Activated CD4-positive, alpha-beta T cell treated with anti-CD3 and anti-CD28 coated beads, Interleukin-2, amount 50 U/mL, for 4 hours (primary cell): ENCODE measurements at regions not wholly inside any gene's neighbourhood (a gene's known extent, or its start where the extent isn't known, plus 50 kb on each side); places are given as distances from the start of the nearest gene placed in this dataset.

Experiments
- DNase-seq, 2 experiments: peaks; one replicate each; pipeline ENCODE4 v3.0.0-alpha.2; 2020

DNA sequence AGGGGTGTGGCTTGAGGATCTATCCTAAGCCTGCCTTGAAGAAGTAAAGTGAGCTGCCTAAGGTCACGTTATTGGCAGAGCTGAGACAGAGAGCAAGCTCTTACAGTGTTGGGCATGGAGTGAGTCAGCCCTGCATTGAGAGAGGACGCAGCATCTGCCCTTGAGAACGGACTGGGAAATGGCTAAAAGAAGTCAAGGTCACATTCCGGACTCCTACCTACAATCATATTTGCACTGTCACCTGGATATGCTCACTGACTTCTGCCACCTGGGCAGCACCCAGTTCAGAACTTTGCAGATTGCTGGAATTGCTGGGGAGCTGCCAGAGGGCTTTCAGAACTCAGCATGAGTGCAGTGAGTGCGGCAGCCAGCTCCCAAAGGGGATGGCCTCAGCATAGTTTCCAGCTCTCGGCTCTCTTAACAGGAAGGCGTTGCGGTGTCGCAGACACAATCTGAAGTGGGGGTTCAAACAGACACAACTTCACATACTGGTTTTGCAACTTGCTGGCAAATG, 199.3 kb upstream of the SGK1 start:
- no peak for DNase-seq

DNA sequence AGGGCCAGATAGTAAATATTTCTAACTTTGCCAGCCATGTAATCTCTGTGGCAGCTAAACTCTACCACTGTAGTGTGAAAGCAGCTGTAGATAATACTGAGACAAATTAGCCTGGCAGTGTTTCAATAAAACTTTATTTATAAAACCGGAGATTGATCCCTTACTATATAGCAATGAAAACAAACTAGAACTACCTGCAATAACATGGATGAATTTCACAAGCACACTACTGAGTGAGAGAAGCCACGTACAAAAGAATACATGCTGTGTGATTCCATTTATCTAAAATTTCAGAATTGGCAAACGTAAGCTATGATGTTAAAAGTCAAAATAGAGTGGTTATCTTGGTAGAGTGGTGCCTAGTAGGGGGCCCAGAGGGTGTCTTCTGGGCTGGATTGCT, 198.7 kb upstream of the SGK1 start:
- no peak for DNase-seq

DNA sequence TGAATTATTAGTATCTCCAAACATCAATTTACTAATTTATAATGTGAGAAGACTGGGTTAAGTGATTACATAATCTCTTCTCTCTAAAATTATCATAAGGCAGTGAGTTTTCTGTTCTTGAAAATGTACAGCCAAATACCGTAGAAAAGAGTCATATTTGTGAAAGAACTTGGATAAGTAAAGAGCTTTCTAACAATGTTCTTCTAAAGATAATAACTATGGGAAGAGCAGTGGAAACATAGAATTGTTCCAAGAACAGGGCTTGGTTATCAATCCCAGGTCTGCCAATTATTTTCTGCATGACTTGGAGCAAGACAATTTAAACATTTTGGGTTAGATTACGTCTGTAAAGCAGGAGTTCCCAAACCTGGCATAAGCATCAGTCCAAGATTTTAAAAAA, 198.1 kb upstream of the SGK1 start:
- DNase-seq = no peak

DNA sequence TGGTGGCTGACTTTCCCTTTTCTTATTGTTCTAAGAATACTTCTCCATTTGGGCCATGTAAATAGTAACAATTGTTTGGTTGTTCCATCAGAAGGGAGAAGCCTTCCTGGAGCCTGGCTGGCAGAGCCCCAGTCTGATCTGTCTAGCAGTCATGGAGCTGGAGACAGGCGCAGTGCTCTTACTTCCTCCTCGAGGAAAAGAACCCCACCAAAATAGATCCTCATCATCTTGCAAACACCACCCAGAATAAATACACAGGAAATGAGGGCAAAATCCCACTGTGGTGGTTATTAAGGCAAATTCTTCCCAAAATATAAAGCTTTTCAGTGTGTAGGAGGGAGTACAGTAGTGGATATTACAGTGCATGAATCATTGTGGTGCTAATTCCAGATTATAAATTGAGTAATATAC, 195.1 kb upstream of the SGK1 start:
- DNase-seq = no peak

DNA sequence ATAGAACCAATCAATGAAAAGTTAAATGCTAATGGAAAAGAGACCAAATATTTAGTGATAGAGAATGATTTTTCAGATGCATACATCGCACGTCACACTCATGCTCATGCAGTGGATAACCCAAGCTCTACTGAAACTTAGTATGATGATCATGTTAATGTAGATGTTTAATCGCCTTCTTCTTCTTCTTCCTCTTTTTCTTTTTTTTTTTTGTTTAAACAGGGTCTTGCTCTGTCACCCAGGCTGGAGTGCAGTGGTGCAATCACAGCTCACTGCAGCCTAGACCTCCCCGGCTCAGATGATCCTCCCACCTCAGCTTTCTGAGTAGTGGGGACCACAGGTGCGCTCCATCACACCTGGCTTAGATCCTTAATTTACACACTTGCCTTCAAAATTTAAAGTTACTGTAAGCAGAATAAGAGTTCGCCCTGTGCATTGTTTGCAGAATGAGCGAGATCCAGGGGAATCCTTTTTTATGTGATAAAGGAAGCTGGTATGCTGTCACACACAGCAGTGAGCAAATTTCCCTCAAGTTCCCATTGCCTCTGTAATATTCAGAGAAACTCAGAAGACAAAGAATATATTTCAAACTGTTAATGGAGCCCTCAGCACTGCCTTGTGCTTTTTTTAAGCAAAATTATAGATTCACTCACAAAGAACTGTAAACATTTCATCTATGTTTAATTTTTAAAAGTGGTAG, 194.2 kb upstream of the SGK1 start:
- no peak for DNase-seq

DNA sequence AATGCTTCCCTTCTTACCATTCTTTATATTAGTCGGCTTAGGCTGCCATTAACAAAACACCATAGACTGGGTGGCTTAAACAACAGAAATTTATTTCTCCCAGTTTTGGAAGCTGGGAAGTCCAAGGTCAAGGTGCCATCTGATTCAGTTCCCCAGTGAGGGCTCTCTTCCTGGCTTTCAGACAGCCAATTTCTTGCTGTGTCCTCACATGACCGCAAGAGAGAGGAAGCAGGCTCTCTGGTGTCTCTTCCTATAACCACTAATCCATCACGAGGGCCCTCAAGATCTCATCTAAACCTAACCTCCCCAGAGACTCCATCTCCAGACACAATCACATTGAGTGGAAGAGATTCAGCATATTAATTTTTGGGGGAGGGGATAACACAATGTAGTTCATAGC, 193.0 kb upstream of the SGK1 start:
- no peak for DNase-seq

DNA sequence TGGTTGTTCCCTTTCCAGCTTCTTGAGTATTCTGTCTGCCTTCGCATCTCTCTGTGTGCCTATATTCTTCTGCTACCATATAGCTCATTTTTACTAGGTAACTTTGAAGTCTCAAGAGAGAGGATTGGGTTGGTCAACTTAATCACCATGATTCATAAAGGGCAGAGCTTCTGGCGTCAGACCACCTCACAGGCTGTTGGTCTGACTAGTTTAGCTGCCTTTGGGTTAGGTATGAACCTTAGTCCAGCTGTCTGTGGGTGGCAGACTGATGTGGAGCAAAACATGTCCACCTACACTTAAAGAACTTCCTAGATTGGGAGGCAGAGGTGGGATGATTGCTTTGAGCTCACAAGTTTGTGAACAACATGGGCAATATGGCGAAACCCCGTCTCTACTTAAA, 192.2 kb upstream of the SGK1 start:
- no peak for DNase-seq

DNA sequence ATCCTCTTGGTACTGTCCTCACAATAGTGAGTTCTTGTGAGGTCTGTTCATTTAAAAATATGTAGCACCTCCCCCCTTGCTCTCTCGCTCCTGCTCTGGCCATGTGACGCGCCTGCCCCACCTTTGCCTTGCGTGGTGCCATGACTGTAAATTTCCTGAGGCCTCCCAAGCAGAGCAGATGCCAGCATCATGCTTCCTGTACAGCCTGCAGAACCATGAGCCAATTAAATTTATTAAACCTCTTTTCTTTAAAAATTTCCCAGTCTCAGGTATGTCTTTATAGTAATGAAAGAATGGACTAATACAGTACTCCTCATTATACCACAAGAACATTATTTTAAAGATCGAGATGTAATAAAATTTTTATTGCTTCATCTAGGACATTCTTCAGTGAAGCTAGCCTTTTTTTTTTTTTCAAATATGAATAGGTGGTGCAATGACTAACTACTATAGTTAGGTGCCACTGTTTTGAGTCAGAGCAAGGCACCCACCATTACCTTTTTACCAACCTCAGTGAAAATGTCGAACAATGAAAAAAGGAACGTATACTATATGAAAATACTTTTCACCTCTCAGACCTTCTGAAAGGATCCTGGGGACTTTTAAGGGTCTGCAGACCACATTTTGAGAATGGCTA, 191.1 kb upstream of the SGK1 start:
- DNase-seq = no peak

DNA sequence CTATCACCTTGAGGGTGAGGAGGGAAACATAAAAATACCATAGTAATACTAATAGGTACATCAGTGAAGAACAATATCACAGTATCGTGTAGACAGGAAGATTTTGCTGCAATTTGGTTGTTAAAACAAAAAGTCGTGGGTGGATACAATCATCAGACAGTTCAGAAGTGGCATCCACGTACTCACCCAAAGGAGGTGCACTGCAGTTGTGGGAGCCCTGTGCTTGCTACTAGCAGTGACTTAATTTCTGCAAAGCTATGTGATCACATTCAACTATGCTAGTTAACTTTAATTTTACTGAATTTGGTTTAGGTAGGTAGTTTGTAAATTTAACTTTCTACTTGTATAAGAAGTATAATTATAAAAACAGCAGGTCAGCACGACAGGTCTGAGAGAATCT, 188.2 kb upstream of the SGK1 start:
- no peak for DNase-seq

DNA sequence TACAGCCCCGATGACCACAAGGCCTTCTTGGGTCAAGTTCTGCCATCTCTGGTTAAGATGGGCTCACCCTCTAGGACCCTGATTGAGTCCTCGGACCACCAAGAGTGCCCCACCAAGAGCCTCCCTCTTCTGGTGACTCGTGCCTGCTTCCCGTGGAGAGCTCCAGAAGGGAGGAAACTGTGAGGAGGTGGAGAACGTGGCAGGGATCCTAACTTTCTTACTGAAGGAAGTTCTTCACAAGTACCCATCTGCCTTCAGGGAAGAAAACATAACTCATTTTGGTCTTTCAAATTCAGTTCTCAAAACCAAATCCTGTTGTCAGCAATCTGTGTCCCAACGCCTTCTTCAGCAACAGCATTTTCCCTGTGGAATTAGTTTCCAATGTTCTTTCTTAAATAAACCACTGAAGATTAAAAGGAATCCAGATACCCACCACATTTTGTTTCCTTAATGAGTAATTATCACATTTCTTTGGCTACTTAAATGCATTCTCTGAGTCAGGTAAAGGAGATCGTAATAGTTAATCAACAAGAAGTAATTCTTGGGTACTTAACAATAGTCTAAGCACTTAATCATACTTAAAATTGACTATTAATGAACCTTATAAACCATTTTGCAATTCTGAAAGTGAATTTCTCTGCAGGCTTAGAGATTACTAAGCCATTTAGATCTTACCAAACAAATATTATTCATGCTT, 185.8 kb upstream of the SGK1 start:
- no peak for DNase-seq

DNA sequence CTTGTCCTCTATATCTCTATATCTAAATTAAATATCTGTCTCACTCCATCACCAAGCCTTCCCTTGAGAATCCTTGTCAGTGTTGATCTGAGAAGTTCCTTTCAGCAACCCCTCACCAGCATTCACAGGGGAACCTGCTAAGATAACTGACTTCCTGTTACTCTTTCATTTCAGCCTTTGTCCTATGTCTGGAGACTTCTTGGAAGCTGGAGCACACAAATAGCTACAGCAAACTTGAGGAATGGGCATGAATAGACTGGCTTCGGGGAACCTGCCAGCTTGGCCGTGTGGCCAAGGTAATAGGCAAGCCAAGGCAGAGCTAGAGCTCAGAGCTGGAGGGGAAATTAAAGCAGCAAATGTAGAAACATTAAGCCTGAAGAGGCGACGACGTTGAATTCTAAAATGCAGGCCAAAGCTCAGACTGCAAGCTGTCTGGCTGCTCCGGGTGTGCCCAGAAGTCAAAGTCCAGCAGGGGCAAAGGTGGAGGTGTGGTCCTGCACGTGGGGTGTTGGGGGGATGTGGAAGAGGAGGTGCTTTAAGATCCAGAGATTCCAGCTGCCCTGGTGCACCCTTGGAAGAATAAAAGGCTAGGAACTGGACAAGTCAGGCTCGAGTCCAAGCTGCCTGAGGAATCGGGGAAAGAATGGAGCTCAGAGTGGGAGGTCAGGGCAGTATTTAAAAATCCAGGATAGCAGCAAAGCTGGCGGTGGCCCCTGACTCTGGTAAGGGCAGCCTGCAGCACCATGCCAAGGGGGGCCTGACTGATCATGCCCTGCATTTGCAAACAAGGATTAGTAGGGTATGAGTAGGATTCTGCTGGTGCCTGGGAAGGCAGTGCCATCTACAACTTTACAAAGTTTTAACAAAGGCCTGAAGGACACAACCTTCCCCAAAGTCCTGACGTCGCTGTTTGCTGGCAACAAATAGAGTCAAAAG, 185.0 kb upstream of the SGK1 start:
- no peak for DNase-seq

DNA sequence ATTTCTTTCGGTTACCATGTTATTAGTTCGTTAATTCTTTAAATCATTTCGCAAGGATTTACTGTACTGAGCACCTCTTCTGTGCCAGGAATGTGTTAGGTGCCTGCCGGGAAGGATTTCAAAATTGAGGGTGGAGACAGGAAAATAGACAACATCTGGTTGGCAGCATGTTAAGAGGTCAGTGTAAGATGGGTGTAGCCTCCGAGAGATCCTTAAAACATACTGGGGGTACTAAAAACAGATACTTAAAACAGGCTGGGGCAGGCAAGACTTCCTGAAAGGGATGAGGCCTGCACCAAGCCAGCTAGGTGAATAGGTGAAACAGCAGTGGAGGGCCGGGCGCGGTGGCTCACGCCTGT, 178.0 kb upstream of the SGK1 start:
- no peak for DNase-seq

DNA sequence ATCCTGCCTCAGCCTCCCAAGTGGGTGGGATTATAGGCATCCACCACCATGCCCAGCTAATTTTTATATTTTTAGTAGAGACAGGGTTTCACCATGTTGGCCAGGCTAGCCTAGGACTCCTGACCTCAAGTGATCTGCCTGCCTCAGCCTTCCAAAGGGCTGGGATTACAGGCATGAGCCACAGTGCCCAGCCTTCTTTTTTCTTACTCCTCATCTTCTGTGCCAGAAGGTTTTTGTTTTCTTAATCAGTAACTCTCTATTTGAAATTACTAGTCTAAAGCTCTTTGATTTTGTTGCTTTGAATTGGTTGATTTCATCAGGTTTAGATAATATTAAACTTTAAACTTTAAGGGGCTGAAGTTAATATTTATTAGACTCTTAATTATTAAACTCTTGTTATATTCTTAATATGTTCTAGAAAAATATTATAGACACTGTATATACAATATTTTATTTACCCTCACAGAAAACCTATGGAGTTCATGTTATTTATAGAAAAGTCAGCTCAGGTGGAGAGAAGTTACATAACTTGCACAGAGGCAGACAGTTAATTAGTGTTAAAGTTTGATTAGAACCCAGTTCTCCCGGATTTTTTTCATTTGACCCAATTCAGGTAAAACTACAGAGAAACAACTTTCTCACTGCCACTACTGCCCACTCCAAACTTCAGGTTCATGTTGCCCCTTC, 177.4 kb upstream of the SGK1 start:
- no peak for DNase-seq

DNA sequence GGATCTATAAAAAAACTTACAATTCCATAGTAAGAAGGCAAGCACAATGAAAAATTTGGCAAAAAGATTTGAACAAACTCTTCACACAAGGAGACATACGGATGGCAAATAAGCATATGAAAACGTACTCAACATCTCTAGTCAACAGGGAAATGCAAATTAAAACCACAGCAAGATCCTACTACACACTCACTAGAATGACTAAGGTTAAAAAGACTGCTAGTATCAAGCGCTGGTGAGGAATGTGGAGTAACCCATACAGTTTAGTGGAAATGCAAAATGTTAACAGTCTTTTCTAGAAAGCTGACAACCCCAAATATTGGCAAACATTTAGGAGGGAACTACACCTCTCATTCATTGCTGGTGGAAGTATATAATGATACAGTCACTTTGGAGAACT, 175.9 kb upstream of the SGK1 start:
- DNase-seq = no peak

DNA sequence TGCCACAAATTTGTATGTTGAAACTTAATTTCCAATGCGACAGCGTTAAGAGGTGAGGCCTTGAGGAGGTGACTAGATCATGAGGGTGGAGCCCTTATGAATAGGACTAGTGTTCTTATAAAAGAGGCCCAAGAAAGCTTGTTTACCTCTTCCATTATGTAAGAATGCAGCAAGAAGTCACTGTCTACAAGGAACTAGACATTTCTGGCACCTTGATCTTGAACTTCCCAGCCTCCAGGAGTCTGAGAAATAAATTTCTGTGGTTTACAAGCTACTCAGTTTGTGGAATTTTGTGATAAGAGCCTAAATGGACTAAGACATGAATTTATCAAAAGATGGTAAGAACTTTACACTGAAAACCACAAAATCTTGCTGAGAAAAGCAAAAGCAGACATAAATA, 173.6 kb upstream of the SGK1 start:
- DNase-seq = no peak

DNA sequence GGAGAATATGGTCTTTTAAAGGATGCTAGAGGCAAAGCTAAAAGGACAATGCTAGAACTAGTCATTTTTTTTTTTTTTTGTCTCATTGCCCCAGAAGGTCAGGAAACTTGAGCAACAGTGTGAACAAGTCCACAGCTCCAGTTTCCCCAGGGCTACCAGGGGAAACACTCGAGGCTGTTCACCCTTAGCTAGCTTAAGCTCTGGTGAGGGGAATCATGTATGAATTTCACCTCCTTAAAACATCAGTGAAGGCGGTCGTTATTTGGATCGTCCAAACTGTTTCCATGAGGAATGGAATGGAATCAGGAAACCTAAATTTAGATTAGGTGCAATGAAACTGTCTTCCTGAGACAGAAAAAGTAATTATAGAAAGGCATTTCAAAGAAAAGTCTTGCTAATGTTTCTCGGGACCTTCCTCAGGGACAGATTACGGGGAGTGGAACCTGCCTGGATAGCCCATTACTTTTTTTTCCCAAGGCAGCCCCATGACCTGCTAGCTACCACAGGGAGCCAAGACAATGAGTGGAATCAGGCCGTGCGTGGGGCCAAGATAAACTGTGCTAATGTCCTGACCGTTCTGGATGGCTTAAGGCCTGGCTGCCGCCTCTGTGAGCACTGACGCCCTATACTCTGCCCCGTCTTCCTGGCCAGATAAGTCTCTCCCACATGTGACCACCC, 164.8 kb upstream of the SGK1 start:
- no peak for DNase-seq

DNA sequence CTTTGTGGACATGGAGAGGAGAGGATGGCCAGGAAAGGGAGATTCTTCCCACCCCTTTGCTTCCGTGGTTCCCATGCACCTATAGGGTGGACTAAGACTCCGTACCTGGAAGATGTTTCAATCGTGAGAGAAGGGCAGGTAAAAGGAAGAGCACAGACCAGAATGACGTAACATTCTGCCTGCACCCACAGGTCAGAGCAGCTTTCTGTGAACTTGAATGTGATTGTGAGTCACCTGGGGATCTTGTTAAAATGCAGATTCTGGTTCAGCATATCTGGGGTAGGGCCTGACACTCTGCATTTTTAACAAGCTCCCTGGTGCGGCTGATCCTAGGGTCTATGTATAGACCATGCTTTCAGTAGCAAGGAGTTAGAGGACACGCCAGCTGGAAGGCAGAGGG, 164.1 kb upstream of the SGK1 start:
- DNase-seq = no peak

DNA sequence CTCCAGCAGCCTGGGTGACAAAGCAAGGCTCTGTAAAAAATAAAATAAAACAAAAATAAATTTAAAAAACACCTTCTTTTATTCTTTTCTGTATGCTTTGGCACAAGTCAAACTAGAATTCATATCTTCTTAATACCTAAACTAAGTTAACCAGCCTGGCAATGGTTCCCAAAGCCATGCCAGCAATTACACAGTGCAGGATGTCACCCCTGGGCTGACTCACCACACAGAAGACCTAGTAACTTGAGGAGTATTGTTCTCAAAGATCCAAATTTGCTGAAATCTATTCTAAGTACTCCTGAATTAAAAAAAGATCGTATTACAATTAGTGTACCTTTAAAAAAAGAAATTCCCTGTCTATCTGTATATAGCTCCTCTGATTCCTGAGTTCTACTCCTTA, 162.7 kb upstream of the SGK1 start:
- no peak for DNase-seq

DNA sequence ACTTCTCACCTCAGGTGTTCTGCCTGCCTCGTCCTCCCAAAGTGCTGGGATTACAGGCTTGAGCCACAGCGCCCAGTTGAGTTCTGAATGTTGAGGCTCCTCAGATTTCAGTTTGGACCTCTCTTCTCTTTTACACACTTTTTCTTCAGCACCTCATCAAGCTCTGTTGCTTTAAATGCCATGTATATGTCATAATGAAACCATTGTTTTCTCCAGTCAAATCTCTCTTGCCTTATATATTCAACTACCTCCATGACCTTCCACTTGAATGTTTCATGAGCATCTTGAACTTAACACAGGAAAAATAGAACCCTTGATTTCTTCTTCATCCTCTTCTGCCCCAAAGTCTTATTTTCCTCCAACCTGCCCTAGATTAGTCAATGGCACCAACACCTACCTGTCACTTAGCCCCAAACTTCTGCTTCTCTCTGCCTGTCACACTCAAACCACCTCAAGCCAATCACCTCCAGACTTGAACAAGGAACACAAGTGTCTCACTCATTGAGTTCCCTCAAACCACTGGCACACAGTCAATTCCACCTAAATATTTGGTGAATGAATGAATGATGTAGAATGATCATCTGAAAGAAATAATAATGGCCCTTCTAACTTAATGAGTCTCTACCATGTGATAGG, 161.0 kb upstream of the SGK1 start:
- DNase-seq = no peak

DNA sequence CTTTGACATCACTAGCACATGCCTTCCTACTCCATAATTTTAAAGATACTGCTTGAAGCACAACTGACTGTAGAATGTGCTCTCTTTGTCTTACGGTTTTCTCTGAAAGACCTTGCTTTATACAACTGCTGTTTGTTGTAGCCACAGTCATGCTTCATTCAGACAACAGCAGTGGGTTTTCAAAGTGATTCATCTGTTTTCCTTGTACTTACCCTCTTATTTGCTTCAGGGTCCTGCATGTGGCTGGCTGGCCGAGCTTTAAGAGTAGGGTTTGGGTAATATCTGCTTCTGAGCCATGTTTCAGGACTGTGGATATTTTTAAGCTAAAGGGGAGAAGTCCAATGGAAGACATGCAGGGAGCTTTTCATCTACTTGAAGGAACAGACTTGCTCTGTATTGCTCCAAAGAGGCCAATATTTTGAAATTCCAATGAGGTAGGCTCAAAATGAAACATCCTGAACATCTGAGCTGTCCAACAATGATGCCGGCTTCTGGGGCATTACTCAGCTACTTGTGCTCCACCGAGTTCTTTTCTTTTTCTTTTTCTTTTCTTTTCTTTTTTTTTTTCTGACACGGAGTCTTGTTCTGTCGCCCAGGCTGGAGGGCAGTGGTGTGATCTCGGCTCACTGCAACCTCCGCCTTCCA, 160.2 kb upstream of the SGK1 start:
- DNase-seq = no peak

DNA sequence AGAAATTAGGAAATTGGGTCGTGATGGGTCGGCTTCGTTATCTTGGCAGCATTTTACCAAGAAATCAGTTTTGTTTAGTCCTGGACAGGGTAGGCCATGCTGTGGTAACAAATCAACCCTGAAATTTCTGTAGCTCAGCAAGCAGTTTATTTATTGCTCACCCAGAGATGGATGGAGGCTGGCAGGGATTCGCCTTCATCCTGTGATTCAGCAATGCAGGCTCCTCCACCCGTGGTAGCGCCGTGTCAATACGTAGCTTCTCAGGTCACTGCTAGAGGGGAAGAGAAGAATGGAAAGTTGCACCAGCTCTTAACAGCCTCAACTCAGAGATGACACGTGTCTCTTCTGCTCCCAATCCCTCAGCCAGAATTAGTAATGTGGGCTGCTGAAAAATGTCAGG, 157.0 kb upstream of the SGK1 start:
- no peak for DNase-seq
